GM19035 (cell line): ENCODE measurements at regions not wholly inside any gene's neighbourhood (a gene's known extent, or its start where the extent isn't known, plus 50 kb on each side); places are given as distances from the start of the nearest gene placed in this dataset.

ENCODE experiments used
- ATAC-seq: cut with Tn5 transposase; IDR thresholded peaks from one replicate; pipeline ENCODE4 v1.9.1; 2021; ENCODE audit not compliant: unreplicated experiment

- ATAC-seq, result no peak
Measured at GRCh38 chr18:34590503-34590902, 119.6 kb upstream of the DTNA start.

GRCh38 chr18:34591920-34592444, 118.1 kb upstream of the DTNA start:
- ATAC-seq, result no peak

- no peak for ATAC-seq
Measured at GRCh38 chr18:34592481-34592880, 117.6 kb upstream of the DTNA start.

- no peak for ATAC-seq
Measured at GRCh38 chr18:34592961-34593382, 117.1 kb upstream of the DTNA start.

GRCh38 chr18:34594266-34594665, 115.8 kb upstream of the DTNA start:
- no peak for ATAC-seq

GRCh38 chr18:34595690-34596089, 114.4 kb upstream of the DTNA start:
- no peak for ATAC-seq

GRCh38 chr18:34598120-34598635, 111.9 kb upstream of the DTNA start:
- ATAC-seq, result no peak

GRCh38 chr18:34600158-34600557, 109.9 kb upstream of the DTNA start:
- ATAC-seq, result no peak

- ATAC-seq, result no peak
Measured at GRCh38 chr18:34600874-34601656, 109.0 kb upstream of the DTNA start.

- ATAC-seq, result no peak
Measured at GRCh38 chr18:34604591-34604990, 105.5 kb upstream of the DTNA start.

- no peak for ATAC-seq
Measured at GRCh38 chr18:34606851-34607250, 103.2 kb upstream of the DTNA start.

- ATAC-seq, result no peak
Measured at GRCh38 chr18:34608064-34608463, 102.0 kb upstream of the DTNA start.

GRCh38 chr18:34609986-34610648, 100.0 kb upstream of the DTNA start:
- no peak for ATAC-seq

GRCh38 chr18:34611904-34612303, 98.2 kb upstream of the DTNA start:
- ATAC-seq, result no peak

- no peak for ATAC-seq
Measured at GRCh38 chr18:34620258-34620861, 89.7 kb upstream of the DTNA start.

- ATAC-seq, result no peak
Measured at GRCh38 chr18:34623557-34623956, 86.5 kb upstream of the DTNA start.

GRCh38 chr18:34624551-34624950, 85.5 kb upstream of the DTNA start:
- no peak for ATAC-seq

- no peak for ATAC-seq
Measured at GRCh38 chr18:34626404-34627136, 83.5 kb upstream of the DTNA start.

GRCh38 chr18:34627137-34627920, 82.8 kb upstream of the DTNA start:
- ATAC-seq, result no peak
